Loucy (cell line): ENCODE measurements at regions not wholly inside any gene's neighbourhood (a gene's known extent, or its start where the extent isn't known, plus 50 kb on each side); places are given as distances from the start of the nearest gene placed in this dataset.

Experiments used
- H2AFZ ChIP-seq: fragments of 200-600 bp; sonication (generic); 2 replicates; pipeline ENCODE4 v1.6.0; 2016; ENCODE audit warnings: antibody characterized with exemption, mild to moderate bottlenecking, low read length, moderate library complexity
- H3F3A ChIP-seq: fragments of 200-600 bp; 2 replicates; pipeline ENCODE4 v1.6.0; 2016; ENCODE audit warnings: antibody characterized with exemption, low read depth, mild to moderate bottlenecking
- H3K27me3 ChIP-seq: fragments of 200-600 bp; sonication (generic); 2 replicates; pipeline ENCODE4 v1.6.1; 2014; ENCODE audit warnings: low read length, mild to moderate bottlenecking; ENCODE audit not compliant: insufficient read depth, poor library complexity, severe bottlenecking
- H3K36me3 ChIP-seq: fragments of 200-600 bp; sonication (generic); 2 replicates; pipeline ENCODE4 v1.6.1; 2016; ENCODE audit warnings: low read length; ENCODE audit not compliant: insufficient read depth
- H3K4me1 ChIP-seq: fragments of 200-600 bp; sonication (generic); 2 replicates; pipeline ENCODE4 v1.5.1; 2014; ENCODE audit warnings: low read length, mild to moderate bottlenecking; ENCODE audit not compliant: insufficient read depth, poor library complexity, severe bottlenecking
- H3K4me2 ChIP-seq: fragments of 200-600 bp; sonication (generic); 2 replicates; pipeline ENCODE4 v1.6.0; 2014; ENCODE audit warnings: antibody characterized with exemption, low read length, low read depth, mild to moderate bottlenecking; ENCODE audit not compliant: poor library complexity, severe bottlenecking
- H3K4me3 ChIP-seq: fragments of 200-600 bp; sonication (generic); 2 replicates; pipeline ENCODE4 v1.5.1; 2014; ENCODE audit warnings: low read length, mild to moderate bottlenecking, mixed read lengths; ENCODE audit not compliant: poor library complexity, severe bottlenecking
- H3K79me2 ChIP-seq: fragments of 200-600 bp; sonication (generic); 2 replicates; pipeline ENCODE4 v1.6.1; 2014; ENCODE audit warnings: low read length; ENCODE audit not compliant: insufficient read depth
- H3K9ac ChIP-seq: fragments of 200-600 bp; sonication (generic); 2 replicates; pipeline ENCODE4 v1.6.0; 2014; ENCODE audit warnings: mild to moderate bottlenecking, low read depth, low read length, moderate library complexity; ENCODE audit not compliant: poor library complexity, severe bottlenecking
- H3K9me2 ChIP-seq: fragments of 200-600 bp; sonication (generic); replicated peaks from 2 replicates; pipeline ENCODE4 v1.6.1; 2016; ENCODE audit warnings: low read depth, low read length, mixed read lengths
- H3K9me3 ChIP-seq: fragments of 200-600 bp; sonication (generic); 2 replicates; pipeline ENCODE4 v1.6.1; 2014; ENCODE audit warnings: mild to moderate bottlenecking, antibody characterized with exemption, low read length, low read depth; ENCODE audit not compliant: insufficient read depth
- H4K20me1 ChIP-seq: fragments of 200-600 bp; sonication (generic); 2 replicates; pipeline ENCODE4 v1.6.0; 2014; ENCODE audit warnings: antibody characterized with exemption, low read length, mild to moderate bottlenecking; ENCODE audit not compliant: insufficient read depth, poor library complexity, severe bottlenecking
- CTCF ChIP-seq: fragments of 200-600 bp; sonication (generic); conservative IDR thresholded peaks from 2 replicates; pipeline ENCODE4 v1.5.1; 2014; ENCODE audit warnings: mild to moderate bottlenecking, antibody characterized with exemption, low read length
- EZH2phosphoT487 ChIP-seq: fragments of 200-600 bp; IDR thresholded peaks from 2 replicates; pipeline ENCODE4 v1.6.1; 2018; ENCODE audit warnings: antibody characterized with exemption, mild to moderate bottlenecking, moderate library complexity, borderline replicate concordance

GRCh38 chr4:178140326-178140915 is 698.2 kb upstream of the AGA start:
- no peak overlapping the region for H3K9ac ChIP-seq
- no peaks in the 10 kb centered on the region for H3F3A ChIP-seq
- H3K9me2 ChIP-seq, result no peaks in the 10 kb centered on the region
- no peaks in the 10 kb centered on the region for H3K27me3 ChIP-seq
- H3K36me3 ChIP-seq, result no peaks in the 10 kb centered on the region
- no peak for TF ChIP-seq EZH2phosphoT487
- TF ChIP-seq CTCF, result no peak
- H3K4me3 ChIP-seq, result no peak overlapping the region
- H4K20me1 ChIP-seq, result no peaks in the 10 kb centered on the region
- H3K4me2 ChIP-seq, result no peak overlapping the region
- H3K79me2 ChIP-seq, result no peaks in the 10 kb centered on the region
- no peak overlapping the region for H2AFZ ChIP-seq
- H3K4me1 ChIP-seq, result no peaks in the 10 kb centered on the region
- no peaks in the 10 kb centered on the region for H3K9me3 ChIP-seq

GRCh38 chr4:178142724-178143123 is 700.5 kb upstream of the AGA start:
- Histone ChIP-seq H3F3A (no peaks in the 10 kb centered on the region), H3K9ac (no peak overlapping the region), H3K4me1 (no peaks in the 10 kb centered on the region), H3K27me3 (no peaks in the 10 kb centered on the region), H2AFZ (no peak overlapping the region), H3K9me3 (no peaks in the 10 kb centered on the region), H3K36me3 (no peaks in the 10 kb centered on the region), H3K4me3 (no peak overlapping the region), H3K79me2 (no peaks in the 10 kb centered on the region), H3K9me2 (no peaks in the 10 kb centered on the region), H4K20me1 (no peaks in the 10 kb centered on the region), H3K4me2 (no peak overlapping the region)
- no peak for TF ChIP-seq CTCF
- no peak for TF ChIP-seq EZH2phosphoT487

- H3K79me2 ChIP-seq, result no peaks in the 10 kb centered on the region
- H3K27me3 ChIP-seq, result no peaks in the 10 kb centered on the region
- no peak overlapping the region for H3K4me2 ChIP-seq
- H2AFZ ChIP-seq, result no peak overlapping the region
- TF ChIP-seq EZH2phosphoT487, result no peak
- TF ChIP-seq CTCF, result no peak
- no peaks in the 10 kb centered on the region for H4K20me1 ChIP-seq
- H3K9me3 ChIP-seq, result no peaks in the 10 kb centered on the region
- H3K4me1 ChIP-seq, result no peaks in the 10 kb centered on the region
- H3K9ac ChIP-seq, result no peak overlapping the region
- H3K9me2 ChIP-seq, result no peaks in the 10 kb centered on the region
- H3K4me3 ChIP-seq, result no peak overlapping the region
- no peaks in the 10 kb centered on the region for H3K36me3 ChIP-seq
- no peaks in the 10 kb centered on the region for H3F3A ChIP-seq
These were observed 705.9 kb upstream of the AGA start for GRCh38 chr4:178148106-178148505.
